ENCODE measurements at regions not wholly inside any gene's neighbourhood (a gene's known extent, or its start where the extent isn't known, plus 50 kb on each side); places are given as distances from the start of the nearest gene placed in this dataset.

DNA sequence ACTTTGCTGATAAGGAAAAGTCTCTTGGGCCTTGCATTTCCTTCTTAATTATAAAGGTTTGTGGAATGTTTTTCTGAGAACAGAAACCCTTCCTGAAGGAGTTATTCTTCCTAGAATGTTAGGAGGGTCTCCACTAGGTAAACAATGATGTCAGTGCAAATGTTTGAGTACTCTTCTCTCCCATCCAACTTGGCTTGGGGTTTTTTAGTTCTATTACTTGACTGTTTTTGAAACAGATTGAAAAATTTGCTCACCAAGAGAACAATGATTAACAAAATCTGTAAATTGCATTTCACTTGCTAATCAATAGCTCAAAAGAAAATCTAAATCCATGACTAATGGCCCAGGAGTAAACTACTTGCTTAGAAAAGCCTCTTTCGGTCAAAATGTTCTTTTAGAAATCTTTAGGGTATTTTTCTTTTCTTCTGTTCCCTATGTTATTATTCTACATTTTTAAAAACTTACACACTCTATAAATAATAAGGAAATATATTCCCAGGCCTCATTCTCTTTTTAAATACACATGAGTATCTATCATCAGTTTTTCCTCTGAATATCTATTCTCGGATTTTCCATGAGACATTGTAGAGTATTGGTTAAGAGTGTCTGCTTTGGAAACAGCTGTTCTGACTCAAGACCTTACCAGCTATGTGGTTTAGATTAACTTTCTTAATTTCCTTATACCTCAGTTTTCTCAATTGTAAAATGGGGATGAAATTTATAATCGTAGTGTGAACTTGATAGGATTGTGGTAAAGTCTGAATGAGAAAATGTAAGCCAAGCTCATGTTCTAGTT lies 234.2 kb upstream of the CITED2 start:
- TF ChIP-seq CTCF (IDR thresholded peaks at IDR 0.05) = no peak
- TF ChIP-seq EP300 (IDR thresholded peaks at IDR 0.05) = no peak
